Neural progenitor cell (in vitro differentiated cells): ENCODE measurements at regions not wholly inside any gene's neighbourhood (a gene's known extent, or its start where the extent isn't known, plus 50 kb on each side); places are given as distances from the start of the nearest gene placed in this dataset.

ENCODE experiments used
- CTCF ChIP-seq: fragments of 200-600 bp; sonication (generic); IDR thresholded peaks from 2 replicates; pipeline ENCODE4 v1.5.1; 2017; ENCODE audit warnings: antibody characterized with exemption, mild to moderate bottlenecking
- EZH2 ChIP-seq: fragments of 200-600 bp; sonication (generic); IDR thresholded peaks from 2 replicates; pipeline ENCODE4 v1.6.1; 2017; ENCODE audit warnings: antibody characterized with exemption, mild to moderate bottlenecking, moderate library complexity
- EZH2phosphoT487 ChIP-seq: fragments of 200-600 bp; sonication (generic); IDR thresholded peaks from 2 replicates; pipeline ENCODE4 v1.6.1; 2017; ENCODE audit warnings: antibody characterized with exemption

DNA sequence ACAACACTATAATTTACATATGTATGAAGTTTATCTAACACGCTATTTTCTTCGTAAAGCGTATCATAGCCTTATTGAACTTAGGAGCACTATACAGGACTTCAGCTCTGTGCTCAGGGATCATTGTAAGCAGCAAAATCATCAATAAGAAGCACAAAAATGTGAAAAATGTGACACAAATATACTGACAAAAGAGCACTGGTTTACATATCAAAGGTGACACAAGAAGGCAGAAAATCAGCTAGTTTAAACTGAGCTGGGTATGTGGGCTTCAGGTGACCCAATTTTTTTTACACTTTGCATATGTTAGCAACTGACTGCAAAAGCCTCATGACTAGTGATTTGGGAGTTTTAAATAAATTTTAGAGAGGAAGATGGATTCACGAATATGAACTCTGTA, 215.2 kb upstream of the CHORDC1 start:
- TF ChIP-seq CTCF, result no peak
- TF ChIP-seq EZH2phosphoT487, result no peak
- TF ChIP-seq EZH2, result no peak
